HEK293T (cell line): ENCODE measurements at regions not wholly inside any gene's neighbourhood (a gene's known extent, or its start where the extent isn't known, plus 50 kb on each side); places are given as distances from the start of the nearest gene placed in this dataset.

ENCODE experiments used
- CTCF ChIA-PET: fragments of 350-600 bp; formaldehyde crosslinking; extraction: SDS; loops from one replicate; lab custom pipeline; 2021; ENCODE audit warnings: antibody characterized with exemption, inconsistent platforms; lab: Yijun Ruan, JAX
- POLR2A ChIA-PET: fragments of 350-600 bp; formaldehyde crosslinking; extraction: SDS; loops from one replicate; lab custom pipeline; 2020; ENCODE audit warnings: antibody characterized with exemption, inconsistent platforms; lab: Yijun Ruan, JAX
- DNase-seq: peaks from one replicate; pipeline ENCODE4 v3.0.0; 2012; ENCODE audit warnings: mixed read lengths; ENCODE audit errors: extremely low spot score
- ARNT ChIP-seq: fragments of 450-650 bp; IDR thresholded peaks from 2 replicates; pipeline ENCODE4 v1.6.1; 2017; ENCODE audit warnings: mild to moderate bottlenecking
- BHLHE40 ChIP-seq: fragments of 450-650 bp; IDR thresholded peaks from 2 replicates; pipeline ENCODE4 v1.6.1; 2016; ENCODE audit warnings: mild to moderate bottlenecking, moderate library complexity, borderline replicate concordance
- CTBP1 ChIP-seq: fragments of 450-650 bp; IDR thresholded peaks from 2 replicates; pipeline ENCODE4 v1.6.1; 2016; ENCODE audit warnings: borderline replicate concordance
- ELF4 ChIP-seq: fragments of 450-650 bp; IDR thresholded peaks from 2 replicates; pipeline ENCODE4 v1.6.1; 2017; ENCODE audit warnings: antibody characterized with exemption
- FOXA1 ChIP-seq: fragments of 450-650 bp; IDR thresholded peaks from 2 replicates; pipeline ENCODE4 v1.6.1; 2016; ENCODE audit warnings: mild to moderate bottlenecking
- FOXK2 ChIP-seq: fragments of 450-650 bp; IDR thresholded peaks from 2 replicates; pipeline ENCODE4 v1.6.1; 2016; ENCODE audit warnings: mild to moderate bottlenecking
- FOXM1 ChIP-seq: fragments of 450-650 bp; IDR thresholded peaks from 2 replicates; pipeline ENCODE4 v1.6.1; 2017; ENCODE audit warnings: mild to moderate bottlenecking, borderline replicate concordance
- HDGF ChIP-seq: fragments of 450-650 bp; IDR thresholded peaks from 2 replicates; pipeline ENCODE4 v1.6.1; 2017; ENCODE audit warnings: antibody characterized with exemption, borderline replicate concordance
- L3MBTL2 ChIP-seq: fragments of 450-650 bp; conservative IDR thresholded peaks from 2 replicates; pipeline ENCODE4 v1.6.1; 2016; ENCODE audit warnings: mild to moderate bottlenecking
- LEF1 ChIP-seq: fragments of 450-650 bp; IDR thresholded peaks from 2 replicates; pipeline ENCODE4 v1.6.1; 2017; ENCODE audit warnings: mild to moderate bottlenecking, borderline replicate concordance
- NFRKB ChIP-seq: fragments of 450-650 bp; IDR thresholded peaks from 2 replicates; pipeline ENCODE4 v1.6.1; 2016; ENCODE audit warnings: mild to moderate bottlenecking, moderate library complexity
- PKNOX1 ChIP-seq: fragments of 450-650 bp; IDR thresholded peaks from 2 replicates; pipeline ENCODE4 v1.6.1; 2016
- SP1 ChIP-seq: fragments of 450-650 bp; IDR thresholded peaks from 2 replicates; pipeline ENCODE4 v1.6.1; 2017
- SUZ12 ChIP-seq: fragments of 450-650 bp; IDR thresholded peaks from 2 replicates; pipeline ENCODE4 v1.6.1; 2016; ENCODE audit warnings: mild to moderate bottlenecking
- TARDBP ChIP-seq: fragments of 450-650 bp; IDR thresholded peaks from 2 replicates; pipeline ENCODE4 v1.6.1; 2016
- ZNF384 ChIP-seq: fragments of 450-650 bp; IDR thresholded peaks from 2 replicates; pipeline ENCODE4 v1.6.1; 2016

- DNase-seq: no peak
- no peak for TF ChIP-seq TARDBP
- no peak for TF ChIP-seq FOXK2
- no peak for TF ChIP-seq NFRKB
- CTCF ChIA-PET: no interaction called here
- POLR2A ChIA-PET: no interaction called here
Measured at GRCh38 chr20:58136149-58136484, 92.3 kb downstream of the ANKRD60 start.

GRCh38 chr20:58135441-58136148, 92.9 kb downstream of the ANKRD60 start:
- DNase-seq: no peak
- CTCF ChIA-PET: no interaction called here
- TF ChIP-seq SUZ12: no peak
- TF ChIP-seq FOXK2: no peak
- TF ChIP-seq ARNT: no peak
- TF ChIP-seq CTBP1: no peak
- POLR2A ChIA-PET: no interaction called here

GRCh38 chr20:58133020-58133808, 95.2 kb downstream of the ANKRD60 start:
- TF ChIP-seq FOXA1 (no peak), LEF1 (no peak), PKNOX1 (no peak), HDGF (no peak), FOXM1 (no peak), BHLHE40 (no peak), CTBP1 (no peak), FOXK2 (no peak), ZNF384 (no peak), L3MBTL2 (no peak), SUZ12 (no peak)
- CTCF ChIA-PET: interaction anchor here (0.7 kb wide), 1 partner anchor 11 kb away, joined by 9 read pairs; no protein-coding TSS in a partner anchor
- POLR2A ChIA-PET: no interaction called here
- no peak for DNase-seq

DNA sequence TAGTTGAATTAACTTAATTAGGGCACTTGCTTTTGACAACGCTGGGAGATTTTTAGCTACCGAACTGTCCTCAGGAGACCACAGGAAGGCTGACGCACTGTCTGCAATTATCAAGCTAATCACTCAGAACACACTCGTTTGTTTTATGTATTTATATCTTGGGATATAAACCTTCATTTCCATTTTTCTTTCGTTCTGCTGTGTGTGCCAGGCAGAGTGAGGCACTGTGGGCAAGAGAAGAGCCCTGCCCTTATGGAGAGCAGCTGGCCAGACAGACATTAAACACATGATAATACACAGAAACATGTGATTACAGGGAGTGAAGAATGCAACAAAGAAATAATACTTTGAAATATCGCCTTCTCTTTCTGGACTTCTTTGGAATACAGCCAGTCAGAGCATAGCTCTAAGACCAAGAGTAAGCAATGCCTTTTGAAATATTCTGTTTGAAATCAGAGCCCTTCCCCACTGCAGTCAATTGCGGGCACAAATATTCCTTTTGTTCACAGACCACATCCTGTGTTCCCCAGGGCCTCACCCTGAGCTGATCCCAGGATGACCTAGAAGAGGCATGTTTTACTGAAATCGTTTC, 96.8 kb downstream of the ANKRD60 start:
- no peak for DNase-seq
- CTCF ChIA-PET: no interaction called here
- POLR2A ChIA-PET: no interaction called here
- TF ChIP-seq ELF4 (no peak), FOXM1 (no peak), L3MBTL2 (no peak), SUZ12 (no peak), FOXA1 (no peak), HDGF (no peak), SP1 (no peak), LEF1 (no peak), ZNF384 (no peak), TARDBP (no peak), PKNOX1 (no peak), BHLHE40 (no peak), ARNT (no peak), CTBP1 (no peak), NFRKB (no peak), FOXK2 (no peak)

- no peak for DNase-seq
- ChIA-PET POLR2A (interaction anchor here (0.8 kb wide), 1 partner anchor 17 kb away, joined by 3 read pairs; no protein-coding TSS in a partner anchor), CTCF (no interaction called here)
Measured at GRCh38 chr20:58131151-58131550, 97.3 kb downstream of the ANKRD60 start.

More at GRCh38 chr20:58131151-58131550, 97.3 kb downstream of the ANKRD60 start:
- no peak for TF ChIP-seq FOXM1
- TF ChIP-seq NFRKB: no peak
- no peak for TF ChIP-seq FOXK2
- no peak for TF ChIP-seq BHLHE40
- no peak for TF ChIP-seq L3MBTL2
- TF ChIP-seq PKNOX1: no peak
- TF ChIP-seq ARNT: no peak
- no peak for TF ChIP-seq ELF4
- no peak for TF ChIP-seq SUZ12
- TF ChIP-seq SP1: no peak
- TF ChIP-seq TARDBP: no peak
- TF ChIP-seq ZNF384: no peak
- no peak for TF ChIP-seq LEF1
- TF ChIP-seq CTBP1: no peak
- no peak for TF ChIP-seq HDGF
